NT2/D1 (cell line): ENCODE measurements at regions not wholly inside any gene's neighbourhood (a gene's known extent, or its start where the extent isn't known, plus 50 kb on each side); places are given as distances from the start of the nearest gene placed in this dataset.

Source experiments
- SUZ12 ChIP-seq: IDR thresholded peaks from 2 replicates; pipeline ENCODE4 v1.6.1; 2011; ENCODE audit not compliant: insufficient read length, insufficient read depth; ENCODE audit errors: extremely low read depth
- YY1 ChIP-seq: IDR thresholded peaks from 2 replicates; pipeline ENCODE4 v1.6.1; 2011; ENCODE audit not compliant: insufficient read length, insufficient read depth

DNA sequence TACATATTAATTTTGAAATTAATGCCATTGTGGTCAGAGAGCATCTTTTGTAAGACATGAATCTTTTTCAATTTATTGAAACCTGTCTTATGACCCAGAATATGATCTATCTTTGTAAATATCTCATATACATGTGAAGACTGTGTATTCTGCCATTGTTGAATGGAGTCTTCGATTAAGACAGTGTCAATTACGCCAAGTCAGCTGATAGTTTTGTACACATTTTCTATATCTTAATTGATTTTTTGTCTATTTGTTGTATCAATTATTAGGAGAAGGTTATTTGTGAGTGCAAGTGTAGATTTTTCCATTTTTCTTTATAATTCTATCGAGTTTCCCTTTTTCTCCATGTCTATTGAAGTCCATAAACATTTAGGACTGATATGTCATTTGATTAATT lies 471.6 kb downstream of the MED10 start:
- TF ChIP-seq YY1 (no peak), SUZ12 (no peak)
